D721Med (cell line): ENCODE measurements at regions not wholly inside any gene's neighbourhood (a gene's known extent, or its start where the extent isn't known, plus 50 kb on each side); places are given as distances from the start of the nearest gene placed in this dataset.

Source experiments
- DNase-seq: peaks from one replicate; pipeline ENCODE4 v3.0.0; 2011; ENCODE audit warnings: low spot score; ENCODE audit not compliant: insufficient read length
- FAIRE-seq: peaks from 2 replicates; lab custom pipeline; 2011; peaks lifted over from hg19 to GRCh38; lab: Jason Lieb, UNC
- TF ChIP-seq, protein P1 (sequence below): IDR thresholded peaks from 2 replicates; pipeline ENCODE4 v1.5.1; 2012; ENCODE audit warnings: mild to moderate bottlenecking, control low read depth; ENCODE audit not compliant: insufficient read depth; ENCODE audit errors: missing control alignments

DNA sequence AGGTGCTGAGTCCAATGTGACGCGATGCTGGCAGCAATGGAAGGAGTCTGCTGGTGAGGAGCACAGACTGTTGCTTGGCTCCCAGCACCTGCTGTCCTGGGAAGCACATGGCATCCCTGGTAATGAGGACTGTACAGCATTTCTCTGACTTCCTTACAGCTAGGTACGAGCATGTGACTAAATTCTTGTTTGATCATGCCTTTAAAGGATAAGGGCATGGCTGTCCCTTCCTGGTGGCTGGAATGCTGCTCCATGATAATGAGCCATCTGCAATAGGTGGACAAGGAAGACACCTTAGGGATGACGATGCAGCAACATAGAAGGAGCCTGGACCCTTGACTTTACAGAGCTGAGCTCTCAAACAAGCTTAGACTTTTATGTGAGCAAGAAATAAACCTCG, 278.0 kb upstream of the SPRED2 start:
- TF ChIP-seq, protein P1, sequence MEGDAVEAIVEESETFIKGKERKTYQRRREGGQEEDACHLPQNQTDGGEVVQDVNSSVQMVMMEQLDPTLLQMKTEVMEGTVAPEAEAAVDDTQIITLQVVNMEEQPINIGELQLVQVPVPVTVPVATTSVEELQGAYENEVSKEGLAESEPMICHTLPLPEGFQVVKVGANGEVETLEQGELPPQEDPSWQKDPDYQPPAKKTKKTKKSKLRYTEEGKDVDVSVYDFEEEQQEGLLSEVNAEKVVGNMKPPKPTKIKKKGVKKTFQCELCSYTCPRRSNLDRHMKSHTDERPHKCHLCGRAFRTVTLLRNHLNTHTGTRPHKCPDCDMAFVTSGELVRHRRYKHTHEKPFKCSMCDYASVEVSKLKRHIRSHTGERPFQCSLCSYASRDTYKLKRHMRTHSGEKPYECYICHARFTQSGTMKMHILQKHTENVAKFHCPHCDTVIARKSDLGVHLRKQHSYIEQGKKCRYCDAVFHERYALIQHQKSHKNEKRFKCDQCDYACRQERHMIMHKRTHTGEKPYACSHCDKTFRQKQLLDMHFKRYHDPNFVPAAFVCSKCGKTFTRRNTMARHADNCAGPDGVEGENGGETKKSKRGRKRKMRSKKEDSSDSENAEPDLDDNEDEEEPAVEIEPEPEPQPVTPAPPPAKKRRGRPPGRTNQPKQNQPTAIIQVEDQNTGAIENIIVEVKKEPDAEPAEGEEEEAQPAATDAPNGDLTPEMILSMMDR: no peak
- DNase-seq (no peak), FAIRE-seq (no peak)

DNA sequence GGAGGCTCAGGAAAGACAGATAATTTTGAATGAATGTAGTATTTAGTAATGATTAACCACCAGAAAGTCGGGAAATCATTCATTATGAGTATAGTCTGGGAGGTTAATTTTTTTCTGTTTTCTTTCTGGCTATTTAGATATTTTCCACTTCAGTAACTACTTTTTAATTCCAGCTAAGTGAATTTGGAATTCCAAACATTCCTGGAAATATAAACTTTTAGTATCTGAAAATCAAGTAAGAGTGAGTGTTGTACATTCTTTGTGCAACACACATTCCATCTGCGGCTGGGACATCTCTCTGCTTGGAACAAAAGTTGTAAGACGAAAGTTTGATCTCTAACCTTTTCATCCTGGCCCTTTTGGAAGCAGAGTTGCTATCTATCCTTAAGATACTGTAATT, 275.7 kb upstream of the SPRED2 start:
- FAIRE-seq: no peak
- TF ChIP-seq, protein P1: no peak

DNA sequence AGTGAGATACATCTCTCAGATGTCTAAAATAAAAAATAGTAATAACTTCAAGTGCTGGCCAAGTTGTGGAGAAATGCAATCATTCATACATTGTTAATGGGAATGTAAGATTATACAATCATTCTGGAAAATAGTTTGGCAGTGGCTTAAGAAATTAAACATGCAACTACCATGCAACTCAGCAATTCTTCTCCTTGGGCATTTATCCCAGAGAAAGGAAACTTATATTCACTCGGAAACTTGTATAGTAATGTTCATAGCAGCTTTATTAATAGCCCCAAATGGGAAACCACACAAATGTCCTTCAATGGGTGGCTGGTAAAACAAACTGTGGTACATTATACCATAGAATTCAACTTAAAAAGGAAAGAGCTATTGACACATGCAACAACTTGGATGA, 274.0 kb upstream of the SPRED2 start:
- no peak for FAIRE-seq
- TF ChIP-seq, protein P1: no peak

More for the DNA sequence above, 275.7 kb upstream of the SPRED2 start:
- DNase-seq: no peak

DNA sequence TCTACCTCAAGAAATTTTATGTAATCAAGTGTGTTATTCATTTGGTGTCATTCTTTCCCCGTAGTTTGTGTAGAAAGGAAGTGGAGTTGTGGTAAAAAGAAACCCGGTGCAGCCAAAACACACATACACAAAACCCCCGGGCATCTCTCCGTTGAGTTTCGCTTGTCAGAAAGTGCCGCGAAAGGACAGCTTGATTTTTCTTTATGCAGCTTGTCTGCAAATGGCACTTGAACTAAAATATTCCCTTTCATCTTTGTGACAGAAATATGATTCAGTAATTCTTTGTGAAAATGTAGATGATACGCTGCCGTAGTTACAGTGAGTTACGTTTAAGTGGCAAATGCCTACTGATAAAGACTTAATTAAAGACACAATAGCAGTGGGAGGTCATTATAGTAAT, 268.8 kb upstream of the SPRED2 start:
- DNase-seq: no peak
- TF ChIP-seq, protein P1: no peak
- FAIRE-seq: no peak

More for the DNA sequence above, 274.0 kb upstream of the SPRED2 start:
- no peak for DNase-seq

DNA sequence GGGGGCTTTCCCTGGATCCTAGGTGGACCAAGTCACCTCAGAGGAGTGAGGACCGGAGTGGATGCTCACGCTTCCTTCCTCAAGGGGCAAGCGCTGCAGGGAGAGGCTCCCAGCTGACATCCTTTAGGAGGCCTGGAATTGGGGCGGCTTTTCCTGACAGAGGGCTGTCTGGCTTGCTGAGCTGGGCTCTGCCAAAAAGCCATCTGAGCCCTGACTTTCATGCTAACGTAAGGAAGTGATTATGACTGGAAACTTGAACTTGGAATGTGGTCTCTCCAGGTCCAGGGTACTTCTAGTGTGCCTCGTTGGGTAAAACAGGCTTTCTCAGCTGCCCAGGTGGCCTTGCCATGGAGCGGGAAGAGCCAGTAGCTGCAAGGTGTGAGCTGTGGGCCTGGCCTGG, 268.3 kb upstream of the SPRED2 start:
- DNase-seq (no peak), FAIRE-seq (no peak)
- TF ChIP-seq, protein P1: no peak

DNA sequence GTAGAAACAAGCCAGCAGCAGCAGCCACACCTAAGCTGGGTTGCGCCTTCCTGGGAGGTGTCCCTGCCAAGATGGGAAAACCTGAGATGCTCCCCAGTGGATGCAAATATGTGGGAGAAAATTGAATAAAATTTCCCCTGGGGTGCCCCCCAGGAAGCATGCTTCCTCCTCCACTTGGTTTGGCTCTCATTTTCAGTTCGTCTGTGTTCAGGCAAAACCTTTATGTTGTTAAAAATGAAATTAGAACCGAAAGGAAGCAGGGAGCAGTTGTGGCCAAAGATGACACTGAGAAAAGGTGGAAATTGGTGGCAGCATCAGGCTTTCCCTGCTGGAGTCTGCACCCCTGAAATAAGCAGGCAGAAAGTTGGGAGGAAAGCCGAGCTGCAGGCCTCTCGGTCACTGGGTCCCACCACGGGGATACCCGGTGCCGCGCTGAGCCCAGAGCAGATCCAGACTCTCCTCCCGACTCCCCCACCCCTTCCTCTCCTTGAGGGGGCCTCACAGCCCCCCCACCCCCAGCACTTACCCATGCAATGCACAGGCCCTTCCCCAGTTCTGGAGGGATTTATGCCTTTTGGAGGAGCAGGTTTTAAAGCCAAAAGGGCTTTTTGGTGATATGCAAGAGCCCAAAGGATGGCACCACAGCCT, 267.7 kb upstream of the SPRED2 start:
- FAIRE-seq: no peak
- no peak for DNase-seq
- TF ChIP-seq, protein P1: no peak

DNA sequence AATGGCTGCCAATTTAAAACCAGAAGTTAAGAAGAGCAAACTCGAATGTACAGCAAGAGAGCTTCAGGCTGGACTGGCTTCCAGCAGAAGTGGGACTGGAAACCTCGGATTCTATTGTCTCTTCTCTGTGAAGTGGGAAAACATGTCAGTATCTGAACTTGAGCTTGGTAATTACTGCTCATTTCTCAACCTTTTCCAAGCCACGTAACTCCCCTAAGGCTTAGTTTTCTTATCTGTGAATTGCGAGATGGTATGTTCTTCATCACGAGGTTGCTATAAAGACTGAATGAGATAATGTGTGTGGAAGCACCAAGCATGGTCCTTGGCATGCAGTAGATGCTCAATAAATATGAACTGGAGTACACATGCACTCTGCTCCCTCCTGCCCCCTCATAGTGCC, 259.4 kb upstream of the SPRED2 start:
- TF ChIP-seq, protein P1: no peak
- FAIRE-seq (no peak), DNase-seq (no peak)
